ENCODE measurements at regions not wholly inside any gene's neighbourhood (a gene's known extent, or its start where the extent isn't known, plus 50 kb on each side); places are given as distances from the start of the nearest gene placed in this dataset.

GRCh38 chr6:169960003-169960344 is 208.6 kb downstream of the ERMARD start:
- Histone ChIP-seq H3K9me3 (no peaks in the 10 kb centered on the region), H3K36me3 (no peaks in the 10 kb centered on the region), H3K4me1 (no peaks in the 10 kb centered on the region), H3K4me3 (no peak overlapping the region), H3K27me3 (no peaks in the 10 kb centered on the region), H3K27ac (peak overlapping the region in 1 of 2 donors; percentile 5)
- TF ChIP-seq, protein P1, sequence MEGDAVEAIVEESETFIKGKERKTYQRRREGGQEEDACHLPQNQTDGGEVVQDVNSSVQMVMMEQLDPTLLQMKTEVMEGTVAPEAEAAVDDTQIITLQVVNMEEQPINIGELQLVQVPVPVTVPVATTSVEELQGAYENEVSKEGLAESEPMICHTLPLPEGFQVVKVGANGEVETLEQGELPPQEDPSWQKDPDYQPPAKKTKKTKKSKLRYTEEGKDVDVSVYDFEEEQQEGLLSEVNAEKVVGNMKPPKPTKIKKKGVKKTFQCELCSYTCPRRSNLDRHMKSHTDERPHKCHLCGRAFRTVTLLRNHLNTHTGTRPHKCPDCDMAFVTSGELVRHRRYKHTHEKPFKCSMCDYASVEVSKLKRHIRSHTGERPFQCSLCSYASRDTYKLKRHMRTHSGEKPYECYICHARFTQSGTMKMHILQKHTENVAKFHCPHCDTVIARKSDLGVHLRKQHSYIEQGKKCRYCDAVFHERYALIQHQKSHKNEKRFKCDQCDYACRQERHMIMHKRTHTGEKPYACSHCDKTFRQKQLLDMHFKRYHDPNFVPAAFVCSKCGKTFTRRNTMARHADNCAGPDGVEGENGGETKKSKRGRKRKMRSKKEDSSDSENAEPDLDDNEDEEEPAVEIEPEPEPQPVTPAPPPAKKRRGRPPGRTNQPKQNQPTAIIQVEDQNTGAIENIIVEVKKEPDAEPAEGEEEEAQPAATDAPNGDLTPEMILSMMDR (IDR thresholded peaks at IDR 0.05) = no peak
- TF ChIP-seq POLR2A (IDR thresholded peaks at IDR 0.05) = no peak
- DNase-seq = no peak
- intact Hi-C loops (cut with DNase I; ENCODE audit: low total_unique reads) = no loop called here

GRCh38 chr6:169959136-169960002 is 207.9 kb downstream of the ERMARD start:
- Histone ChIP-seq H3K4me1 (no peaks in the 10 kb centered on the region), H3K27ac (peak overlapping the region in 1 of 2 donors; percentile 5), H3K36me3 (no peaks in the 10 kb centered on the region), H3K27me3 (no peaks in the 10 kb centered on the region), H3K4me3 (no peak overlapping the region), H3K9me3 (no peaks in the 10 kb centered on the region)
- peak in 1 of 2 donors; percentile 60 for DNase-seq
- TF ChIP-seq POLR2A (IDR thresholded peaks at IDR 0.05) = no peak
- TF ChIP-seq, protein P1 (IDR thresholded peaks at IDR 0.05) = peak in 2 of 4 experiments; percentile 18 to 21
- intact Hi-C loops (cut with DNase I; ENCODE audit: low total_unique reads) = no loop called here

- Histone ChIP-seq H3K9me3 (no peaks in the 10 kb centered on the region), H3K4me3 (no peak overlapping the region), H3K36me3 (no peaks in the 10 kb centered on the region), H3K27me3 (no peaks in the 10 kb centered on the region), H3K27ac (peak overlapping the region in 1 of 2 donors; percentile 5), H3K4me1 (no peaks in the 10 kb centered on the region)
- intact Hi-C loops (cut with DNase I; ENCODE audit: low total_unique reads) = no loop called here
- TF ChIP-seq, protein P1 (IDR thresholded peaks at IDR 0.05) = no peak
- no peak for TF ChIP-seq POLR2A (IDR thresholded peaks at IDR 0.05)
- no peak for DNase-seq
Measured at GRCh38 chr6:169958510-169958909, 207.1 kb downstream of the ERMARD start.

- intact Hi-C loops (cut with DNase I; ENCODE audit: low total_unique reads) = no loop called here
- no peak overlapping the region for H3K4me3 ChIP-seq
- TF ChIP-seq, protein P1 (IDR thresholded peaks at IDR 0.05) = no peak
- TF ChIP-seq POLR2A (IDR thresholded peaks at IDR 0.05) = no peak
- no peaks in the 10 kb centered on the region for H3K36me3 ChIP-seq
- no peaks in the 10 kb centered on the region for H3K4me1 ChIP-seq
- no peak for DNase-seq
- H3K9me3 ChIP-seq = no peaks in the 10 kb centered on the region
- no peaks in the 10 kb centered on the region for H3K27me3 ChIP-seq
- no peak overlapping the region for H3K27ac ChIP-seq
Measured at GRCh38 chr6:169957351-169957963, 206.0 kb downstream of the ERMARD start.

DNA sequence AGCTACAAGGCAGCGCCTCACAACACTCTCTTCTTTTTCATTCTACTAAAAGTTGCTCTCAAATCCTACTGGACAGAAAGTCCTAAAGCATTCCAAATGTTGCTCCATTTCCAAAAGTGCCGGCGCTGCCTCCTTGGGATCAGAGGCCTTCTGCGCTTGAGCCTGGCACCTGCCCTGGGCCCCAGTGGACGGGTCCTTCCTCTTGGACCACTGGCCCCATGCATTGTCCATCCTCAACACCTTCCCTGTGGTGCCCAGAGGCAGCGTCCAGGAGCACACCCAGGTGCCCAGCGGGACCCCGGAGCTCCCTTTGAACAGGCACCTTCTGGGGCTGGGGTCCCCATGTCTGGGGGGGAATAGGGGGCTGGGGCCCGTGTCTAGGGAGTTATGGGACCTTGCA is 205.2 kb downstream of the ERMARD start:
- H3K4me1 ChIP-seq = no peaks in the 10 kb centered on the region
- H3K4me3 ChIP-seq = no peak overlapping the region
- no peak for DNase-seq
- H3K9me3 ChIP-seq = no peaks in the 10 kb centered on the region
- H3K27ac ChIP-seq = no peak overlapping the region
- TF ChIP-seq, protein P1 (IDR thresholded peaks at IDR 0.05) = no peak
- TF ChIP-seq POLR2A (IDR thresholded peaks at IDR 0.05) = no peak
- H3K27me3 ChIP-seq = no peaks in the 10 kb centered on the region
- no peaks in the 10 kb centered on the region for H3K36me3 ChIP-seq
- intact Hi-C loops (cut with DNase I; ENCODE audit: low total_unique reads) = no loop called here
